ENCODE measurements at regions not wholly inside any gene's neighbourhood (a gene's known extent, or its start where the extent isn't known, plus 50 kb on each side); places are given as distances from the start of the nearest gene placed in this dataset.
A peak's percentile ranks its signal among the peaks of the same experiment; 100 is the strongest.
"Not testable (repeated sequence)": the region's sequence is repeated elsewhere in the genome, so short reads cannot be mapped to it uniquely, and the experiment has no call there.

- no peak overlapping the region for H3K27ac Mint-ChIP-seq
- TF ChIP-seq, protein P1, sequence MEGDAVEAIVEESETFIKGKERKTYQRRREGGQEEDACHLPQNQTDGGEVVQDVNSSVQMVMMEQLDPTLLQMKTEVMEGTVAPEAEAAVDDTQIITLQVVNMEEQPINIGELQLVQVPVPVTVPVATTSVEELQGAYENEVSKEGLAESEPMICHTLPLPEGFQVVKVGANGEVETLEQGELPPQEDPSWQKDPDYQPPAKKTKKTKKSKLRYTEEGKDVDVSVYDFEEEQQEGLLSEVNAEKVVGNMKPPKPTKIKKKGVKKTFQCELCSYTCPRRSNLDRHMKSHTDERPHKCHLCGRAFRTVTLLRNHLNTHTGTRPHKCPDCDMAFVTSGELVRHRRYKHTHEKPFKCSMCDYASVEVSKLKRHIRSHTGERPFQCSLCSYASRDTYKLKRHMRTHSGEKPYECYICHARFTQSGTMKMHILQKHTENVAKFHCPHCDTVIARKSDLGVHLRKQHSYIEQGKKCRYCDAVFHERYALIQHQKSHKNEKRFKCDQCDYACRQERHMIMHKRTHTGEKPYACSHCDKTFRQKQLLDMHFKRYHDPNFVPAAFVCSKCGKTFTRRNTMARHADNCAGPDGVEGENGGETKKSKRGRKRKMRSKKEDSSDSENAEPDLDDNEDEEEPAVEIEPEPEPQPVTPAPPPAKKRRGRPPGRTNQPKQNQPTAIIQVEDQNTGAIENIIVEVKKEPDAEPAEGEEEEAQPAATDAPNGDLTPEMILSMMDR (IDR thresholded peaks at IDR 0.05), result no peak
- H3K4me3 Mint-ChIP-seq, result no peak overlapping the region
- peaks cover 12% of the 10 kb centered on the region for H3K27me3 Mint-ChIP-seq
- ChIA-PET CTCF (interaction anchor here (1.4 kb wide), 1 partner anchor 127 kb away, joined by 4 read pairs; no protein-coding TSS in a partner anchor), POLR2A (interaction anchor here (0.6 kb wide), 1 partner anchor 16 kb away, joined by 3 read pairs; no protein-coding TSS in a partner anchor)
- no peaks in the 10 kb centered on the region for H3K36me3 Mint-ChIP-seq (ENCODE audit: low read depth)
- ATAC-seq (no peak), DNase-seq (no peak)
- intact Hi-C loops (cut with micrococcal nuclease), result no loop called here
- H3K9me3 Mint-ChIP-seq, result no peaks in the 10 kb centered on the region
- H3K4me1 Mint-ChIP-seq (ENCODE audit: low read depth), result peaks cover 7% of the 10 kb centered on the region
Observed at GRCh38 chr10:22137542-22137941, 80.3 kb downstream of the EBLN1 start.

GRCh38 chr10:22135591-22135990 lies 82.2 kb downstream of the EBLN1 start:
- intact Hi-C loops (cut with micrococcal nuclease), result no loop called here
- POLR2A ChIA-PET, result interaction anchor here (0.7 kb wide), 1 partner anchor 32 kb away, joined by 3 read pairs; no protein-coding TSS in a partner anchor
- ATAC-seq, result no peak

DNA sequence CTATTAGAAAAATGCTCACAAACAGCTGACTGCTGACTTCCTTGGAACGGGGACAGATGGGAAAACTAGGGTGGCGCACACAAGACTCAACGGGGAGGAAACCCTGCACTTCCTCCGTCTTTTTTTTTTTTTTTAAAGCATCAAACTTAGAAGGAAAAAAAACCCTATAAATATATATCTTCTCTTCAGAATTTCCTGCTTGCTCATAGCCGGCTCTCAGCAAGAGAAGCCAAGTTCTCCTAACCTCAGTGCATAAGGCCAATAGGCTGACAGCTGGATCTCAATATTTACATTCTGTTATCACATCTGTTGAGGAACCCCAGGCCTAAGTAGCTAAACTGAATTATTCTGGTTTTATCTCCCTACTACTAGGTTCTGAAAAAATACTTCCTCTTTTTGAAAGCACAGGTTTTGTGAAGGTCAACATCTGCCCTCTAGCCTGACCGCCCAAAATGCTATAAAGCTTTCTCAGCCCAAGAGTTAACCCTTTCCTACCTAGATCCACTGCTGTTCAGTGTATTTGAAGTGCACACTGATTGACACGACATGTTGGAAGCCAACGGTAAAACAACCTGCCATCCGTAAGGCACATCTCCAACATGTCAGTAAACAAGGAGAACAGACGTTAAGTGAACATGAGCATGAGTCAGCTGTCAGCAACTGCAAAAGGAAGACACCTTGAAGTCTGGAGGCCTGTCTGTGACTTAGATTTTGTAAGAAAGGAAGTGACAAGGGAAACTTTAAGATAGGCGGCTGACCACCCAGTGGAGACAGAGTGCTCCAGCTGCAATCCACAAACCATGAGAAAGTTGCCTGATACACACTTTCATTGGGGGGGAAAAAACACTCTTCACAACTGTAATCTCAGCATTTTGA lies 83.8 kb downstream of the EBLN1 start:
- ChIA-PET CTCF (interaction anchor here (0.9 to 1.1 kb wide), 2 partner anchors 14 to 16 kb away, joined by 3 read pairs; no protein-coding TSS in a partner anchor), POLR2A (no interaction called here)
- TF ChIP-seq, protein P1 (IDR thresholded peaks at IDR 0.05), result no peak
- intact Hi-C loops (cut with micrococcal nuclease), result no loop called here
- Mint-ChIP-seq H3K4me3 (no peak overlapping the region), H3K4me1 (ENCODE audit: low read depth) (peaks cover 7% of the 10 kb centered on the region), H3K9me3 (no peaks in the 10 kb centered on the region), H3K27ac (no peak overlapping the region), H3K27me3 (peaks cover 16% of the 10 kb centered on the region), H3K36me3 (ENCODE audit: low read depth) (no peaks in the 10 kb centered on the region)
- ATAC-seq (no peak), DNase-seq (peak; percentile 3)

More at GRCh38 chr10:22135591-22135990, 82.2 kb downstream of the EBLN1 start:
- TF ChIP-seq, protein P1 (IDR thresholded peaks at IDR 0.05), result no peak
- no peak for DNase-seq
- no peak overlapping the region for H3K27ac Mint-ChIP-seq
- CTCF ChIA-PET, result no interaction called here
- no peak overlapping the region for H3K4me3 Mint-ChIP-seq
- peaks cover 7% of the 10 kb centered on the region for H3K4me1 Mint-ChIP-seq (ENCODE audit: low read depth)
- H3K9me3 Mint-ChIP-seq, result no peaks in the 10 kb centered on the region
- H3K27me3 Mint-ChIP-seq, result peaks cover 12% of the 10 kb centered on the region
- no peaks in the 10 kb centered on the region for H3K36me3 Mint-ChIP-seq (ENCODE audit: low read depth)

- ATAC-seq; POLR2A ChIA-PET; H3K27ac Mint-ChIP-seq; DNase-seq; H3K4me3 Mint-ChIP-seq; intact Hi-C loops (cut with micrococcal nuclease); H3K36me3 Mint-ChIP-seq (ENCODE audit: low read depth); H3K4me1 Mint-ChIP-seq (ENCODE audit: low read depth); H3K9me3 Mint-ChIP-seq; CTCF ChIA-PET: not testable (repeated sequence)
- peaks cover 19% of the 10 kb centered on the region for H3K27me3 Mint-ChIP-seq
Observed at GRCh38 chr10:22130824-22131223, 87.0 kb downstream of the EBLN1 start.

DNA sequence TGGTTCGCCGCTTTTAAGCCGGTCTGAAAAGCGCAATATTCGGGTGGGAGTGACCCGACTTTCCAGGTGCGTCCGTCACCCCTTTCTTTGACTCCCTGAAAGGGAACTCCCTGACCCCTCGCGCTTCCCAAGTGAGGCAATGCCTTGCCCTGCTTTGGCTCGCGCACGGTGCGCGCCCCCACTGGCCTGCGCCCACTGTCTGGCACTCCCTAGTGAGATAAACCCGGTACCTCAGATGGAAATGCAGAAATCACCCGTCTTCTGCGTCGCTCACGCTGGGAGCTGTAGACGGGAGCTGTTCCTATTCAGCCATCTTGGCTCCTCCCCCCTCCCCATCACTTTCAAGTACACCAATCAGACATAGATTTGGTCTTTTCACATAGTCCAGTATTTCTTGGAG lies 88.2 kb downstream of the EBLN1 start:
- CTCF ChIA-PET; POLR2A ChIA-PET; H3K36me3 Mint-ChIP-seq (ENCODE audit: low read depth); H3K4me3 Mint-ChIP-seq; H3K4me1 Mint-ChIP-seq (ENCODE audit: low read depth); intact Hi-C loops (cut with micrococcal nuclease); ATAC-seq; H3K27ac Mint-ChIP-seq; H3K9me3 Mint-ChIP-seq; DNase-seq: not testable (repeated sequence)
- peaks cover 15% of the 10 kb centered on the region for H3K27me3 Mint-ChIP-seq

- H3K36me3 Mint-ChIP-seq (ENCODE audit: low read depth); H3K4me1 Mint-ChIP-seq (ENCODE audit: low read depth); intact Hi-C loops (cut with micrococcal nuclease); H3K4me3 Mint-ChIP-seq; H3K27ac Mint-ChIP-seq; H3K27me3 Mint-ChIP-seq; DNase-seq; H3K9me3 Mint-ChIP-seq; POLR2A ChIA-PET; ATAC-seq; CTCF ChIA-PET: not testable (repeated sequence)
Observed at GRCh38 chr10:22121181-22121580, 96.6 kb downstream of the EBLN1 start.

DNA sequence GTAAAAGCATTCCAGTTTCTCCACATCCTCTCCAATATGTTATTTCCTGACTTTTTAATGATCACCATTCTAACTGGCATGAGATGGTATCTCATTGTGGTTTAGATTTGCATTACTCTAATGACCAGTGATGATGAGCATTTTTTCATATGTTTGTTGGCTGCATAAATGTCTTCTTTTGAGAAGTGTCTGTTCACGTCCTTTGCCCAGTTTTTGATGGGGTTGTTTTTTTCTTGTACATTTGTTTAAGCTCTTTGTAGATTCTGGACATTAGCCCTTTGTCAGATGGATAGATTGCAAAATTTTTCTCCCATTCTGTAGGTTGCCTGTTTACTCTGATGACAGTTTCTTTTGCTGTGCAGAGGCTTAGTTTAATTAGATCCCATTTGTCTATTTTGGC lies 97.7 kb downstream of the EBLN1 start:
- CTCF ChIA-PET, result interaction anchor here (1.0 kb wide), 1 partner anchor 14 kb away, joined by 3 read pairs; no protein-coding TSS in a partner anchor
- DNase-seq; H3K9me3 Mint-ChIP-seq; POLR2A ChIA-PET; intact Hi-C loops (cut with micrococcal nuclease); H3K36me3 Mint-ChIP-seq (ENCODE audit: low read depth); H3K4me1 Mint-ChIP-seq (ENCODE audit: low read depth); H3K4me3 Mint-ChIP-seq; ATAC-seq; H3K27ac Mint-ChIP-seq: not testable (repeated sequence)
- H3K27me3 Mint-ChIP-seq, result peaks cover 17% of the 10 kb centered on the region

- not testable (repeated sequence) for H3K36me3 Mint-ChIP-seq (ENCODE audit: low read depth)
Observed at GRCh38 chr10:22119575-22119974, 98.2 kb downstream of the EBLN1 start.

More at GRCh38 chr10:22119575-22119974, 98.2 kb downstream of the EBLN1 start:
- H3K4me3 Mint-ChIP-seq; ATAC-seq; DNase-seq; intact Hi-C loops (cut with micrococcal nuclease); H3K4me1 Mint-ChIP-seq (ENCODE audit: low read depth); H3K9me3 Mint-ChIP-seq; H3K27ac Mint-ChIP-seq; POLR2A ChIA-PET: not testable (repeated sequence)
- H3K27me3 Mint-ChIP-seq, result peaks cover 17% of the 10 kb centered on the region
- CTCF ChIA-PET, result interaction anchor here (1.0 kb wide), 1 partner anchor 15 kb away, joined by 3 read pairs; no protein-coding TSS in a partner anchor

Data from activated CD8-positive, alpha-beta T cell treated with anti-CD3 and anti-CD28 coated beads for 36 hours (primary cell).